Endodermal cell (in vitro differentiated cells): ENCODE measurements at regions not wholly inside any gene's neighbourhood (a gene's known extent, or its start where the extent isn't known, plus 50 kb on each side); places are given as distances from the start of the nearest gene placed in this dataset.

ENCODE experiments used
- DNase-seq: peaks from one replicate; pipeline ENCODE4 v3.0.0-alpha.2; 2017
- H3K27ac ChIP-seq: 2 replicates; pipeline ENCODE4 v1.5.1; 2013; ENCODE audit warnings: mild to moderate bottlenecking, low read depth, low read length, moderate library complexity
- H3K27me3 ChIP-seq: 2 replicates; pipeline ENCODE4 v1.6.1; 2013; ENCODE audit warnings: mild to moderate bottlenecking, low read length, moderate library complexity; ENCODE audit not compliant: insufficient read depth, control insufficient read depth, poor library complexity, severe bottlenecking
- H3K36me3 ChIP-seq: 2 replicates; pipeline ENCODE4 v1.7.0; 2013; ENCODE audit warnings: mild to moderate bottlenecking, low read length, moderate library complexity; ENCODE audit not compliant: control insufficient read depth, insufficient read depth
- H3K4me1 ChIP-seq: one replicate; pipeline ENCODE4 v1.7.0; 2013; ENCODE audit warnings: low read length; ENCODE audit not compliant: control insufficient read depth, insufficient read depth
- H3K4me3 ChIP-seq: 2 replicates; pipeline ENCODE4 v1.5.1; 2013; ENCODE audit warnings: mild to moderate bottlenecking, low read length, moderate library complexity
- H3K9ac ChIP-seq: 2 replicates; pipeline ENCODE4 v1.6.1; 2013; ENCODE audit warnings: mild to moderate bottlenecking, low read length, moderate library complexity; ENCODE audit not compliant: poor library complexity, severe bottlenecking; ENCODE audit errors: extremely low read depth
- H3K9me3 ChIP-seq: 2 replicates; pipeline ENCODE4 v1.6.1; 2013; ENCODE audit warnings: mild to moderate bottlenecking, low read length, moderate library complexity; ENCODE audit not compliant: control insufficient read depth
- H3K27ac Mint-ChIP-seq: 2 replicates; pipeline ENCODE4 v1.8.0; 2020; ENCODE audit warnings: mixed read lengths
- H3K27me3 Mint-ChIP-seq: 2 replicates; pipeline ENCODE4 v1.8.0; 2021; ENCODE audit warnings: mild to moderate bottlenecking, mixed read lengths; ENCODE audit not compliant: insufficient read depth
- H3K36me3 Mint-ChIP-seq: 2 replicates; pipeline ENCODE4 v1.8.0; 2020; ENCODE audit warnings: low read depth, mixed read lengths
- H3K4me1 Mint-ChIP-seq: 2 replicates; pipeline ENCODE4 v1.8.0; 2020; ENCODE audit warnings: mixed read lengths
- H3K4me3 Mint-ChIP-seq: 2 replicates; pipeline ENCODE4 v1.8.0; 2020; ENCODE audit warnings: mild to moderate bottlenecking, moderate library complexity, mixed read lengths
- H3K9me3 Mint-ChIP-seq: 2 replicates; pipeline ENCODE4 v1.8.0; 2020; ENCODE audit warnings: mild to moderate bottlenecking, mixed read lengths
- CTCF ChIP-seq: fragments of 200-600 bp; sonication (generic); conservative IDR thresholded peaks from 2 replicates; pipeline ENCODE4 v1.5.0; 2021; ENCODE audit warnings: antibody characterized with exemption, mild to moderate bottlenecking
- WGBS, 2 experiments: methylation state at CpG; one replicate each; pipeline versions ENCODE4 v1.1.5 to v1.1.7; 2013; ENCODE audit warnings: missing lambda C conversion rate in 2 of 2, mixed read lengths in 1 of 2; ENCODE audit not compliant: insufficient coverage in 1 of 2, insufficient read length in 1 of 2; 5-methylcytosine and 5-hydroxymethylcytosine counted together

- whole genome bisulfite sequencing, 2 experiments = 85 to 90% methylated on average over 10 to 13 of the region's 13 CpGs
- DNase-seq = peak; percentile 22
- peaks cover 75% of the 10 kb centered on the region for H3K9me3 Mint-ChIP-seq
- H3K9ac ChIP-seq = no peak overlapping the region
- H3K36me3 Mint-ChIP-seq = peaks cover 6% of the 10 kb centered on the region
- H3K9me3 ChIP-seq = peaks cover 14% of the 10 kb centered on the region
- no peaks in the 10 kb centered on the region for H3K27me3 Mint-ChIP-seq
- no peak overlapping the region for H3K27ac ChIP-seq
- H3K4me1 ChIP-seq = no peaks in the 10 kb centered on the region
- H3K4me1 Mint-ChIP-seq = no peaks in the 10 kb centered on the region
- no peaks in the 10 kb centered on the region for H3K27me3 ChIP-seq
- no peak for TF ChIP-seq CTCF
- H3K4me3 Mint-ChIP-seq = no peak overlapping the region
- no peak overlapping the region for H3K4me3 ChIP-seq
- no peaks in the 10 kb centered on the region for H3K36me3 ChIP-seq
- no peak overlapping the region for H3K27ac Mint-ChIP-seq
Observed at GRCh38 chr15:25249236-25250010, 189.4 kb downstream of the UBE3A start.

- H3K27me3 ChIP-seq = no peaks in the 10 kb centered on the region
- no peak overlapping the region for H3K9ac ChIP-seq
- H3K27ac ChIP-seq = no peak overlapping the region
- DNase-seq = no peak
- no peak overlapping the region for H3K4me3 Mint-ChIP-seq
- no peaks in the 10 kb centered on the region for H3K4me1 ChIP-seq
- H3K4me1 Mint-ChIP-seq = no peaks in the 10 kb centered on the region
- TF ChIP-seq CTCF = no peak
- H3K9me3 ChIP-seq = peaks cover 21% of the 10 kb centered on the region
- H3K27me3 Mint-ChIP-seq = no peaks in the 10 kb centered on the region
- peaks cover 75% of the 10 kb centered on the region for H3K9me3 Mint-ChIP-seq
- 67 to 72% methylated on average over 3 to 5 of the region's 5 CpGs for WGBS, 2 experiments
- peaks cover 6% of the 10 kb centered on the region for H3K36me3 Mint-ChIP-seq
- no peak overlapping the region for H3K4me3 ChIP-seq
- no peak overlapping the region for H3K27ac Mint-ChIP-seq
- no peaks in the 10 kb centered on the region for H3K36me3 ChIP-seq
Observed at GRCh38 chr15:25250011-25250596, 188.7 kb downstream of the UBE3A start.

GRCh38 chr15:25250906-25251622, 187.8 kb downstream of the UBE3A start:
- H3K4me1 ChIP-seq = no peaks in the 10 kb centered on the region
- no peaks in the 10 kb centered on the region for H3K4me1 Mint-ChIP-seq
- no peak for DNase-seq
- no peaks in the 10 kb centered on the region for H3K27me3 Mint-ChIP-seq
- H3K27ac Mint-ChIP-seq = no peak overlapping the region
- no peak overlapping the region for H3K4me3 Mint-ChIP-seq
- H3K9ac ChIP-seq = no peak overlapping the region
- 84 to 90% methylated on average over 5 to 14 of the region's 14 CpGs for WGBS, 2 experiments
- H3K36me3 ChIP-seq = no peaks in the 10 kb centered on the region
- peaks cover 25% of the 10 kb centered on the region for H3K9me3 ChIP-seq
- H3K27ac ChIP-seq = no peak overlapping the region
- no peak for TF ChIP-seq CTCF
- H3K9me3 Mint-ChIP-seq = peaks cover 75% of the 10 kb centered on the region
- H3K36me3 Mint-ChIP-seq = peaks cover 6% of the 10 kb centered on the region
- H3K4me3 ChIP-seq = no peak overlapping the region
- no peaks in the 10 kb centered on the region for H3K27me3 ChIP-seq
